Liver (tissue), 3 donors: ENCODE measurements at regions not wholly inside any gene's neighbourhood (a gene's known extent, or its start where the extent isn't known, plus 50 kb on each side); places are given as distances from the start of the nearest gene placed in this dataset.

ENCODE experiments used
- EGR1 ChIP-seq, 2 donors: IDR thresholded peaks; 2 replicates each; pipeline ENCODE4 v1.6.1; 2016 to 2018; ENCODE audit warnings: antibody characterized with exemption in 2 of 2, low read depth in 2 of 2
- GABPA ChIP-seq, 2 donors: IDR thresholded peaks in 1 of 2; conservative IDR thresholded peaks in 1 of 2; 2 replicates each; pipeline ENCODE4 v1.6.1; 2016; ENCODE audit warnings: antibody characterized with exemption in 2 of 2, mild to moderate bottlenecking in 1 of 2, moderate library complexity in 1 of 2
- NR2F2 ChIP-seq: IDR thresholded peaks from 2 replicates; pipeline ENCODE4 v1.6.1; 2016; ENCODE audit warnings: antibody characterized with exemption
- TF ChIP-seq, protein P1 (sequence below): fragments of 150-350 bp; IDR thresholded peaks from 2 replicates; pipeline ENCODE4 v1.5.1; 2017; ENCODE audit warnings: improper control_type of control experiment, low read depth, low read length; ENCODE audit not compliant: missing input control
- donor health status: healthy.
- donor health status: healthy.

- TF ChIP-seq, protein P1, sequence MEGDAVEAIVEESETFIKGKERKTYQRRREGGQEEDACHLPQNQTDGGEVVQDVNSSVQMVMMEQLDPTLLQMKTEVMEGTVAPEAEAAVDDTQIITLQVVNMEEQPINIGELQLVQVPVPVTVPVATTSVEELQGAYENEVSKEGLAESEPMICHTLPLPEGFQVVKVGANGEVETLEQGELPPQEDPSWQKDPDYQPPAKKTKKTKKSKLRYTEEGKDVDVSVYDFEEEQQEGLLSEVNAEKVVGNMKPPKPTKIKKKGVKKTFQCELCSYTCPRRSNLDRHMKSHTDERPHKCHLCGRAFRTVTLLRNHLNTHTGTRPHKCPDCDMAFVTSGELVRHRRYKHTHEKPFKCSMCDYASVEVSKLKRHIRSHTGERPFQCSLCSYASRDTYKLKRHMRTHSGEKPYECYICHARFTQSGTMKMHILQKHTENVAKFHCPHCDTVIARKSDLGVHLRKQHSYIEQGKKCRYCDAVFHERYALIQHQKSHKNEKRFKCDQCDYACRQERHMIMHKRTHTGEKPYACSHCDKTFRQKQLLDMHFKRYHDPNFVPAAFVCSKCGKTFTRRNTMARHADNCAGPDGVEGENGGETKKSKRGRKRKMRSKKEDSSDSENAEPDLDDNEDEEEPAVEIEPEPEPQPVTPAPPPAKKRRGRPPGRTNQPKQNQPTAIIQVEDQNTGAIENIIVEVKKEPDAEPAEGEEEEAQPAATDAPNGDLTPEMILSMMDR = no peak
- TF ChIP-seq EGR1 (IDR thresholded peaks at IDR 0.05; ENCODE audit: low read depth in 2 of 2) (no peak), GABPA (IDR thresholded peaks at IDR 0.05 in 1 of 2, conservative IDR thresholded peaks at IDR 0.05 in 1 of 2) (no peak), NR2F2 (no peak)
Measured at GRCh38 chr11:34727228-34727737, 106.4 kb downstream of the EHF start.
